ENCODE measurements at regions not wholly inside any gene's neighbourhood (a gene's known extent, or its start where the extent isn't known, plus 50 kb on each side); places are given as distances from the start of the nearest gene placed in this dataset.

- no peaks in the 10 kb centered on the region for H3K27me3 ChIP-seq (ENCODE audit: control insufficient read depth in 2 of 2, insufficient read depth in 2 of 2, low read length in 2 of 2)
- POLR2A ChIA-PET, result interaction anchor here (0.8 to 1.1 kb wide), 2 partner anchors 117 to 445 kb away, joined by 3 read pairs; no protein-coding TSS in a partner anchor
- H3K79me2 ChIP-seq (ENCODE audit: control insufficient read depth, insufficient read depth, low read length), result no peaks in the 10 kb centered on the region
- in situ Hi-C loops (cut with MboI) (no loop called here), intact Hi-C loops (cut with micrococcal nuclease) (no loop called here)
- no TSS peak for BruUV-seq (replicated peaks)
- no peak overlapping the region for H3K27ac ChIP-seq (ENCODE audit: extremely low read depth, low read depth, low read length)
- H2AFZ ChIP-seq (ENCODE audit: low read depth, low read length), result no peak overlapping the region
- FAIRE-seq (no peak), ATAC-seq (peak; percentile 45; the same call in 1 of the 3 replicates), DNase-seq (ENCODE audit: extremely low read depth in 1 of 4, low spot score in 3 of 4) (peak in 1 of 4 experiments; percentile 19)
- H3K4me2 ChIP-seq (ENCODE audit: insufficient read depth, low read length), result no peak overlapping the region
- peaks cover 3% of the 10 kb centered on the region; the same call in 1 of the 2 replicates for H3K9me3 ChIP-seq (replicated peaks; ENCODE audit: control insufficient read depth, insufficient read depth, low read depth, low read length)
- no peak overlapping the region for H3K9ac ChIP-seq (ENCODE audit: insufficient read depth in 1 of 2, low read depth in 2 of 2, low read length in 2 of 2)
- no peaks in the 10 kb centered on the region for H3K4me1 ChIP-seq (replicated peaks in 1 of 2; ENCODE audit: control insufficient read depth in 2 of 2, insufficient read depth in 2 of 2, low read length in 2 of 2)
- no peaks in the 10 kb centered on the region for H3K9me1 ChIP-seq (ENCODE audit: control insufficient read depth, insufficient read depth, low read length)
- 2% methylated on average over 2 of the region's 2 CpGs for WGBS (ENCODE audit: insufficient coverage, low coverage, missing lambda C conversion rate)
- no peak overlapping the region for H3K4me3 ChIP-seq
- CTCF ChIA-PET (ENCODE audit: low intra/inter-chr PET ratio), result no interaction called here
- no peaks in the 10 kb centered on the region for H3K36me3 ChIP-seq (ENCODE audit: control insufficient read depth, insufficient read depth, low read length)
- H4K20me1 ChIP-seq (replicated peaks; ENCODE audit: control insufficient read depth, insufficient read depth, low read length), result no peaks in the 10 kb centered on the region
- TF ChIP-seq SMC3 (conservative IDR thresholded peaks at IDR 0.05; ENCODE audit: insufficient read depth, low read depth, low read length) (0 out of 2 replicates have a peak, but pooled peaks have one; percentile 4), PHF8 (IDR thresholded peaks at IDR 0.05; ENCODE audit: borderline replicate concordance, low read length) (peak; percentile 9; the same call in 1 of the 2 replicates), RAD21 (CRISPR knock-in tag; conservative IDR thresholded peaks at IDR 0.05 in 1 of 2, IDR thresholded peaks at IDR 0.05 in 1 of 2) (peak in 1 of 2 experiments; percentile 54; a peak in 2 of 4 replicates), YBX1 (IDR thresholded peaks at IDR 0.05) (no peak), MYNN (IDR thresholded peaks at IDR 0.05) (no peak), MYNN (CRISPR knock-in tag; IDR thresholded peaks at IDR 0.05) (peak; percentile 39; the same call in 1 of the 2 replicates), ARID4B (CRISPR knock-in tag; IDR thresholded peaks at IDR 0.05) (peak; percentile 27; the same call in 1 of the 2 replicates), CTCF (IDR thresholded peaks at IDR 0.05 in 2 of 3, conservative IDR thresholded peaks at IDR 0.05 in 1 of 3; ENCODE audit: insufficient read depth in 2 of 3, low read depth in 1 of 3, low read length in 3 of 3) (peak in 2 of 3 experiments; percentile 38 to 47; a peak in 2 of 6 replicates), ZFP1 (CRISPR knock-in tag; IDR thresholded peaks at IDR 0.05) (no peak), ELF2 (CRISPR knock-in tag; IDR thresholded peaks at IDR 0.05) (0 out of 2 replicates have a peak, but pooled peaks have one; percentile 37)
These were observed 379.2 kb upstream of the MIR17HG start for GRCh38 chr13:90968166-90968904.

Data from K562 (cell line).